Coronary artery (tissue), 2 donors: ENCODE measurements at regions not wholly inside any gene's neighbourhood (a gene's known extent, or its start where the extent isn't known, plus 50 kb on each side); places are given as distances from the start of the nearest gene placed in this dataset.
"Not testable (repeated sequence)": the region's sequence is repeated elsewhere in the genome, so short reads cannot be mapped to it uniquely, and the experiment has no call there.

Experiments
- DNase-seq: peaks from one replicate; pipeline ENCODE4 v3.0.0-alpha.2; 2017; ENCODE audit warnings: low spot score
- H3K27ac ChIP-seq, 2 donors: fragments of 200-600 bp; sonication (generic); one replicate each; pipeline ENCODE4 v1.5.1; 2016 to 2019
- H3K4me3 ChIP-seq: fragments of 200-600 bp; sonication (generic); 2 replicates; pipeline ENCODE4 v1.5.1; 2016; ENCODE audit warnings: mild to moderate bottlenecking, moderate library complexity
- TF ChIP-seq, protein P1 (sequence below): fragments of 200-600 bp; sonication (generic); IDR thresholded peaks from one replicate; pipeline ENCODE4 v1.5.1; 2019; ENCODE audit warnings: antibody characterized with exemption

DNA sequence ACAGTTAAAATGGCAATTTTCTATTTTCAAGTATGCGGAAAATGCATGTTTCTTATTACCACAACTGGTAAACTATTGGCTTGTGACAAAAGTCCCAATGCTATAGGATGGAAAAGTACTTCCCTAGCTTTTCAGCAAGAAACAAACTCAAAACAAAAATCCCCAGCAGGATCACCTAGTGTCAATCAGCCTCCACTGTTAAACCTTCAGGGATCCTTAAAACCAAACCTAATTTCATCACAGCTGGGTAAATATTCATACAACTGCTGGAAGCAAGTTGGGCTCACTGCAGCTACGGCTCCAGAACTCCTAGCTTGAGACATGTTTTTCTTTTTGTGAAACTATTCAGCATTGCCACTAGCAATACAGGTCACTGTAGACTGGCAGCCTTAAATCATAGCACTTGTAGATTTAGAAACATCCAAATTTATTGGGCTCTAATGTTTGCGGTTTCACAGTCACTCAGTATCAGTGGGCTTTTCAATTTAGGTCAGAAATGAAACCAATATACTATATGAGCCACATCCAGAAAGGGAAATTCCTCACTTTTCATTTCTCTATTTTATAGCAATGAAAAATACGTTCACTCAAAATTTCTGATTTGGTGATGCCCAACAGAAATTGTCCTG lies 145.2 kb upstream of the ANK3 start:
- no peak overlapping the region for H3K4me3 ChIP-seq
- TF ChIP-seq, protein P1, sequence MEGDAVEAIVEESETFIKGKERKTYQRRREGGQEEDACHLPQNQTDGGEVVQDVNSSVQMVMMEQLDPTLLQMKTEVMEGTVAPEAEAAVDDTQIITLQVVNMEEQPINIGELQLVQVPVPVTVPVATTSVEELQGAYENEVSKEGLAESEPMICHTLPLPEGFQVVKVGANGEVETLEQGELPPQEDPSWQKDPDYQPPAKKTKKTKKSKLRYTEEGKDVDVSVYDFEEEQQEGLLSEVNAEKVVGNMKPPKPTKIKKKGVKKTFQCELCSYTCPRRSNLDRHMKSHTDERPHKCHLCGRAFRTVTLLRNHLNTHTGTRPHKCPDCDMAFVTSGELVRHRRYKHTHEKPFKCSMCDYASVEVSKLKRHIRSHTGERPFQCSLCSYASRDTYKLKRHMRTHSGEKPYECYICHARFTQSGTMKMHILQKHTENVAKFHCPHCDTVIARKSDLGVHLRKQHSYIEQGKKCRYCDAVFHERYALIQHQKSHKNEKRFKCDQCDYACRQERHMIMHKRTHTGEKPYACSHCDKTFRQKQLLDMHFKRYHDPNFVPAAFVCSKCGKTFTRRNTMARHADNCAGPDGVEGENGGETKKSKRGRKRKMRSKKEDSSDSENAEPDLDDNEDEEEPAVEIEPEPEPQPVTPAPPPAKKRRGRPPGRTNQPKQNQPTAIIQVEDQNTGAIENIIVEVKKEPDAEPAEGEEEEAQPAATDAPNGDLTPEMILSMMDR = no peak
- no peak overlapping the region for H3K27ac ChIP-seq
- DNase-seq = no peak

DNA sequence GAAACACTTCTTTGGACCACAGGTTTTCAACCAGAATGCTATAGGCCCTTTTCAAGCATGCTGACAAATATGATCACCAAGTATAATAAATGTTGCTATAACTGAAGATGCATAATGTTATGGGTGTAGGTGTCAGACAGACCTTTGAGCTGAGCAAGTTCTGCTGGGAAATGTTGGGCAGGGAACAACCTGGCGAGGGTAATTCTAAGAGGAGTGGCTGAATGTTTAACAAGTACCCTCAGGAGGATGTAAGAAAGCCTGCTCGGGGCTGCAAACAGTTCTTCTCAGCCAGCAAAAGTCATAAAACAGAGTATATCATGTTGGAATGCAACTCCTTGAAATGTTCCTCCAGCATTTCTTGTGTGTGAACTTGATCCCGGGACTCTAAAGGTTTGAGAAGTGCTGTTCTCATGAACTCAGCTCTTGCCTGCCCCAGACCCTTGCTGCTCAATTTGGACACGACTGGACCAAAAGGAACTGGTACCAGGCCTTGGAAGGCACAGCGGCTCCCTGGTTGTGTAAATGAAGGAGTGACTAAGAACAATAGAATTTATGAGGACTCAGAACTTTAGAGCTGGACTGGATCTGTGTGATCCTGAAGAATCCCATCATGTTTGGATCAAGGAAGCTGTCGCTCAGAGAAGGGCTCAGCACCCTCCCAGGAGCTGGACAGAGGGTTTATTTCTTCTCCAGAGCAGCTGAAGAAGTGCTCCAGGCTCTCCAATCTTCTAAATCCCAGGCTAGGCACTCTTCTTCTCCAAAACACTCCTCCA lies 143.2 kb upstream of the ANK3 start:
- TF ChIP-seq, protein P1 = no peak

DNA sequence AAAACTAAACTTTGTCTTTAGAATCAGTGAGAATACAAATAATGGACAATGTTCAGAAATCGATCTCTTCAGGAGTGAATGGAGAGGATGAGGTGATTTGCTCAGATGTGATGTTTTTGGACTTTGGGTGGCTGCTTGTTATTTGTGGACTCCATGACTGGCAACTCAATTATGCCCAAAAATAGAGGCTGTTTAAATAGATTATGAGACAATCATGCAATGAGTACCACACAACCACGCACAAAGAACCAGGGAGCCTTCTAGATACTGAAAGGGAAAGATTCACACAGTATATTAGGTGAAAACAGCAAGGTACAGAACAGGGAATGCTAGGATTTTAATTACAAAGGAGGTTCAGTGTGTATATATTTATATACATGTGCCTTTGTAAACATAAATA lies 141.3 kb upstream of the ANK3 start:
- Histone ChIP-seq H3K27ac (no peak overlapping the region), H3K4me3 (no peak overlapping the region)
- TF ChIP-seq, protein P1 = no peak
- DNase-seq = no peak

More for the DNA sequence above, 143.2 kb upstream of the ANK3 start:
- Histone ChIP-seq H3K4me3 (no peak overlapping the region), H3K27ac (no peak overlapping the region)
- no peak for DNase-seq

DNA sequence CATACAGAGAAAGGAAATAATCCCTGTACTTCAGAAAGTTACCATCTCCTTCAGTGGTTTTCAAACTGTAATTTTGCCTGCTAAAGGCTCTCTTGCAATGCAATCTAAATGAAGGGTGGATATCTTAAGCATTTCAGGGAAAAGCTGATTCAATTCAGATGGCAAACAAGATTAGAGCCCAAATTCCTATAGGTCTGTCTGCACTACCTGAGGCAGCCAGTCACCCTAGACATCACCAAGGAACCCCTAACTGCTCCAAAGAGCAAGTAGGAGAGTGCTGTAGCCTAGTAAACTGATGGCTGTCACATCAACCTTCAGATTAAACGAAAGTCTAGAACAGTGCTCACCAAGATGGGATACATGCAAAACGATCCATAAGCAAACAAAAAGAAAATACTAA lies 138.0 kb upstream of the ANK3 start:
- Histone ChIP-seq H3K27ac (no peak overlapping the region), H3K4me3 (no peak overlapping the region)
- TF ChIP-seq, protein P1 = no peak
- DNase-seq = no peak

DNA sequence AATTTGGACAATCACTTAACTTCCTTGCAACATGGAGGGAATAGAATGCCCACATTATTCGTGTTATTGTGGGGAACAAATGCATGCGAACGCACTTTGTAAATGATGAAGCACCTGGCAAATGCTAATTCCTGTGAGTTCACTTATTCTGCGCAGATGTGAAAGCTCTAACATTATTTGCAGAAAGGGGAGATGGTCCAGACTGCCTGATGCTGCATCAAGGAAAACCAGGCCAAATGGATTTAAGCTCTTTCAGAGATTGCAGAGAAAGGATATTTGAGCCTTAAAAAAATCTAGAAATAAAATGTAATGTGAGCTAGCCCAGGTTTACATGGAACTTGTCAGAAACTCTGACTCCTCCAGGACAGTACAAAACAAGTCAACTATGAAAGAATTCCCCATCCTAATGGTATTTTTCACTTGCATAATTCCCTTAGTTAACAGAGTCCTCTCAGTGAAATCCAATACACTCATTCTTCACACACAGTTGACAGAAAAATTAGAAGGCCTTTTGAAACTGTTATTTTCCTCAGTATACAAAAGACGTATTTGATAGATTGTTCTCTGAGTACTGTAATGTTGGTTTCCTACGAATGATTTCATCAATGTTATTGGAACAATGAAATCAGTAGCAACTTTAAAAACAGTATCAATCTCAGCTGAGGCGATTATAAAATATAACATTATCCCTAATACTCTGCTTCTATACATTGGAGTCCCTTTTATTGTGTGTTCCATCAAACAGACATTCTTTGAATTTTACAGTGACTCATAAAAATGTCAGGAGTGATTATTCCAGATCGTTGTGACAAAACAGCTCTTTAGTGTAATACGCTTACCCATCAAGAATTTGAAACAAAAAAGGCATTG lies 136.3 kb upstream of the ANK3 start:
- H3K4me3 ChIP-seq = no peak overlapping the region
- TF ChIP-seq, protein P1 = no peak
- no peak for DNase-seq
- no peak overlapping the region for H3K27ac ChIP-seq

DNA sequence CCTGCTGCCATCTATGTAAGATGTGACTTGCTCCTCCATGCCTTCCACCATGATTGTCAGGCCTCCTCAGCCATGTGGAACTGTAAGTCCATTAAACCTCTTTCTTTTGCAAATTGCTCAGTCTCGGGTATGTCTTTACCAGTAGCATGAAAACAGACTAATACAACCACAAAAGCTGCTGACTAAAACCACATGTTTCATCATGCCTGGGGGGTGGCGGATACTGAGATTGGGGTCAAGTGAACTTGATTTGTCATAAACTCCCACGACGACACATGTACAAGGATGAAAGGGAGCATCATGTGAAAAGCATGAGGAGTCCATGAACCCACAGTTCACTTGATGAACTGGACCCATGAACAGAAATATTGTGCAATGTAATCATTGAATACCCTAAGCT lies 134.9 kb upstream of the ANK3 start:
- H3K4me3 ChIP-seq = no peak overlapping the region
- no peak overlapping the region for H3K27ac ChIP-seq
- DNase-seq = no peak
- TF ChIP-seq, protein P1 = no peak

DNA sequence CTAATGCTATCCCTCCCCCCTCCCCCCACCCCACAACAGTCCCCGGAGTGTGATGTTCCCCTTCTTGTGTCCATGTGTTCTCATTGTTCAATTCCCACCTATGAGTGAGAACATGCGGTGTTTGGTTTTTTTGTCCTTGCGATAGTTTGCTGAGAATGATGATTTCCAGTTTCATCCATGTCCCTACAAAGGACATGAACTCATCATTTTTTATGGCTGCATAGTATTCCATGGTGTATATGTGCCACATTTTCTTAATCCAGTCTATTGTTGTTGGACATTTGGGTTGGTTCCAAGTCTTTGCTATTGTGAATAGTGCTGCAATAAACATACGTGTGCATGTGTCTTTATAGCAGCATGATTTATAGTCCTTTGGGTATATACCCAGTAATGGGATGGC lies 133.7 kb upstream of the ANK3 start:
- not testable (repeated sequence) for DNase-seq, H3K4me3 ChIP-seq, H3K27ac ChIP-seq
